ENCODE measurements at regions not wholly inside any gene's neighbourhood (a gene's known extent, or its start where the extent isn't known, plus 50 kb on each side); places are given as distances from the start of the nearest gene placed in this dataset.

GRCh38 chr2:203803053-203803429 is 64.5 kb upstream of the CTLA4 start:
- Mint-ChIP-seq H3K4me1 (ENCODE audit: low read depth, unreplicated experiment) (peaks cover 5% of the 10 kb centered on the region), H3K27ac (ENCODE audit: unreplicated experiment) (no peak overlapping the region), H3K9me3 (ENCODE audit: unreplicated experiment) (peaks cover 45% of the 10 kb centered on the region), H3K27me3 (ENCODE audit: insufficient read depth, unreplicated experiment) (no peaks in the 10 kb centered on the region), H3K36me3 (ENCODE audit: insufficient read depth, unreplicated experiment) (no peaks in the 10 kb centered on the region), H3K4me3 (ENCODE audit: unreplicated experiment) (no peak overlapping the region)
- H3K27me3 ChIP-seq (replicated peaks; ENCODE audit: control insufficient read depth, insufficient read depth, low read length): no peaks in the 10 kb centered on the region
- no TSS peak for BruUV-seq (replicated peaks)
- no peaks in the 10 kb centered on the region for H3K4me1 ChIP-seq
- TF ChIP-seq CTCF (IDR thresholded peaks at IDR 0.05; ENCODE audit: insufficient read depth in 1 of 2, low read depth in 1 of 2, low read length in 1 of 2, severe bottlenecking in 1 of 2, unreplicated experiment in 1 of 2): no peak
- ChIA-PET CTCF (no interaction called here), POLR2A (no interaction called here)
- no peak for DNase-seq
- peaks cover 25% of the 10 kb centered on the region for H3K9me3 ChIP-seq
- intact Hi-C loops (cut with micrococcal nuclease; ENCODE audit: unreplicated experiment): no loop called here
- H3K4me3 ChIP-seq (ENCODE audit: low read depth, low read length): no peak overlapping the region
- H3K36me3 ChIP-seq (ENCODE audit: control insufficient read depth, insufficient read depth, low read length): no peaks in the 10 kb centered on the region

GRCh38 chr2:203804070-203804469 is 63.5 kb upstream of the CTLA4 start:
- CTCF ChIA-PET: interaction anchor here (1.0 kb wide), 1 partner anchor 11 kb away, joined by 3 read pairs; no protein-coding TSS in a partner anchor
- Mint-ChIP-seq H3K27ac (ENCODE audit: unreplicated experiment) (no peak overlapping the region), H3K9me3 (ENCODE audit: unreplicated experiment) (peaks cover 45% of the 10 kb centered on the region), H3K4me3 (ENCODE audit: unreplicated experiment) (no peak overlapping the region), H3K4me1 (ENCODE audit: low read depth, unreplicated experiment) (no peaks in the 10 kb centered on the region), H3K36me3 (ENCODE audit: insufficient read depth, unreplicated experiment) (no peaks in the 10 kb centered on the region), H3K27me3 (ENCODE audit: insufficient read depth, unreplicated experiment) (no peaks in the 10 kb centered on the region)
- no peak for TF ChIP-seq CTCF (IDR thresholded peaks at IDR 0.05; ENCODE audit: insufficient read depth in 1 of 2, low read depth in 1 of 2, low read length in 1 of 2, severe bottlenecking in 1 of 2, unreplicated experiment in 1 of 2)
- POLR2A ChIA-PET: no interaction called here
- Histone ChIP-seq H3K9me3 (peaks cover 25% of the 10 kb centered on the region), H3K27me3 (replicated peaks; ENCODE audit: control insufficient read depth, insufficient read depth, low read length) (no peaks in the 10 kb centered on the region), H3K4me1 (no peaks in the 10 kb centered on the region), H3K36me3 (ENCODE audit: control insufficient read depth, insufficient read depth, low read length) (no peaks in the 10 kb centered on the region), H3K4me3 (ENCODE audit: low read depth, low read length) (no peak overlapping the region)
- DNase-seq: no peak
- intact Hi-C loops (cut with micrococcal nuclease; ENCODE audit: unreplicated experiment): no loop called here
- BruUV-seq (replicated peaks): no TSS peak

- H3K9me3 Mint-ChIP-seq (ENCODE audit: unreplicated experiment): peaks cover 45% of the 10 kb centered on the region
- POLR2A ChIA-PET: no interaction called here
- intact Hi-C loops (cut with micrococcal nuclease; ENCODE audit: unreplicated experiment): no loop called here
- H3K4me3 Mint-ChIP-seq (ENCODE audit: unreplicated experiment): no peak overlapping the region
- no TSS peak for BruUV-seq (replicated peaks)
- no peaks in the 10 kb centered on the region for H3K4me1 Mint-ChIP-seq (ENCODE audit: low read depth, unreplicated experiment)
- no peaks in the 10 kb centered on the region for H3K27me3 ChIP-seq (replicated peaks; ENCODE audit: control insufficient read depth, insufficient read depth, low read length)
- H3K9me3 ChIP-seq: peaks cover 25% of the 10 kb centered on the region
- no peak for DNase-seq
- H3K27me3 Mint-ChIP-seq (ENCODE audit: insufficient read depth, unreplicated experiment): no peaks in the 10 kb centered on the region
- TF ChIP-seq CTCF (IDR thresholded peaks at IDR 0.05; ENCODE audit: insufficient read depth in 1 of 2, low read depth in 1 of 2, low read length in 1 of 2, severe bottlenecking in 1 of 2, unreplicated experiment in 1 of 2): no peak
- H3K36me3 ChIP-seq (ENCODE audit: control insufficient read depth, insufficient read depth, low read length): no peaks in the 10 kb centered on the region; the same call in 1 of the 2 replicates
- H3K4me1 ChIP-seq: no peaks in the 10 kb centered on the region
- no peak overlapping the region for H3K4me3 ChIP-seq (ENCODE audit: low read depth, low read length)
- no peak overlapping the region for H3K27ac Mint-ChIP-seq (ENCODE audit: unreplicated experiment)
- no peaks in the 10 kb centered on the region for H3K36me3 Mint-ChIP-seq (ENCODE audit: insufficient read depth, unreplicated experiment)
- CTCF ChIA-PET: interaction anchor here (1.0 kb wide), 1 partner anchor 10 kb away, joined by 4 read pairs; no protein-coding TSS in a partner anchor
Measured at GRCh38 chr2:203804764-203805485, 62.6 kb upstream of the CTLA4 start.

All from Caco-2 (cell line).